H1 (cell line): ENCODE measurements at regions not wholly inside any gene's neighbourhood (a gene's known extent, or its start where the extent isn't known, plus 50 kb on each side); places are given as distances from the start of the nearest gene placed in this dataset.

Experiments used
- CTCF ChIA-PET: fragments of 300-600 bp; sonication (Branson Sonifier 250); formaldehyde crosslinking; loops from one replicate; lab custom pipeline; 2021; ENCODE audit not compliant: partially characterized antibody; lab: Charles Lee
- POLR2A ChIA-PET: fragments of 300-600 bp; sonication (Branson Sonifier 250); formaldehyde crosslinking; loops from one replicate; lab custom pipeline; 2021; ENCODE audit warnings: inconsistent platforms; ENCODE audit not compliant: partially characterized antibody; lab: Charles Lee
- DNase-seq, 2 experiments: peaks; one replicate each; pipeline versions ENCODE4 v3.0.0 to v3.0.0-alpha.2; 2010 to 2022; ENCODE audit warnings: low spot score in 2 of 2, low read depth in 1 of 2, mixed read lengths in 1 of 2
- FAIRE-seq: peaks from 2 replicates; lab custom pipeline; 2011; peaks lifted over from hg19 to GRCh38; lab: Jason Lieb, UNC
- H2AFZ ChIP-seq: 2 replicates; pipeline ENCODE4 v1.8.1; 2012; ENCODE audit warnings: low read length, inconsistent platforms
- H2AK5ac ChIP-seq: 2 replicates; pipeline ENCODE4 v1.6.1; 2013; ENCODE audit warnings: low read depth, low read length
- H2BK120ac ChIP-seq: replicated peaks from 2 replicates; pipeline ENCODE3; 2013; ENCODE audit warnings: low read depth, low read length, inconsistent platforms
- H2BK12ac ChIP-seq: 2 replicates; pipeline ENCODE4 v1.6.1; 2013; ENCODE audit warnings: low read depth, low read length
- H2BK15ac ChIP-seq: 2 replicates; pipeline ENCODE4 v1.6.1; 2013; ENCODE audit warnings: low read length
- H2BK20ac ChIP-seq: 2 replicates; pipeline ENCODE4 v1.6.1; 2013; ENCODE audit warnings: low read length
- H2BK5ac ChIP-seq: 2 replicates; pipeline ENCODE4 v1.6.1; 2013; ENCODE audit warnings: low read depth, low read length
- H3K14ac ChIP-seq: 2 replicates; pipeline ENCODE4 v1.6.1; 2013; ENCODE audit warnings: inconsistent platforms; ENCODE audit not compliant: insufficient read length
- H3K18ac ChIP-seq: 2 replicates; pipeline ENCODE4 v1.6.1; 2013; ENCODE audit warnings: low read length; ENCODE audit errors: extremely low read depth
- H3K23ac ChIP-seq: 2 replicates; pipeline ENCODE4 v1.6.1; 2013; ENCODE audit warnings: inconsistent platforms; ENCODE audit not compliant: insufficient read length
- H3K23me2 ChIP-seq: 2 replicates; pipeline ENCODE4 v1.6.1; 2013; ENCODE audit warnings: low read depth, low read length
- H3K27ac ChIP-seq: 2 replicates; pipeline ENCODE4 v1.6.1; 2011; ENCODE audit warnings: low read depth, low read length, inconsistent platforms
- H3K27me3 ChIP-seq, 4 experiments: replicated peaks in 1 of 4; 1 replicate in 1 of 4; 2 replicates in 3 of 4; pipeline versions ENCODE4 v1.6.1 to v1.8.1; 2011 to 2013; ENCODE audit warnings: low read length in 3 of 4, mild to moderate bottlenecking in 3 of 4, inconsistent platforms in 2 of 4, mixed read lengths in 2 of 4, moderate library complexity in 1 of 4; ENCODE audit not compliant: control insufficient read depth in 3 of 4, insufficient read depth in 3 of 4; ENCODE audit errors: extremely low read depth in 1 of 4
- H3K36me3 ChIP-seq, 4 experiments: 2 replicates each; pipeline versions ENCODE4 v1.6.1 to v1.8.1; 2011 to 2013; ENCODE audit warnings: mild to moderate bottlenecking in 4 of 4, low read length in 3 of 4, moderate library complexity in 2 of 4, control low read depth in 1 of 4, inconsistent platforms in 1 of 4; ENCODE audit not compliant: insufficient read depth in 4 of 4, control insufficient read depth in 2 of 4
- H3K4ac ChIP-seq: replicated peaks from 2 replicates; pipeline ENCODE3; 2013; ENCODE audit warnings: low read length, low read depth, mixed read lengths, inconsistent platforms; ENCODE audit not compliant: insufficient read length
- H3K4me1 ChIP-seq, 4 experiments: replicated peaks in 1 of 4; 1 replicate in 1 of 4; 2 replicates in 3 of 4; pipeline versions ENCODE4 v1.6.1 to v1.8.1; 2011 to 2013; ENCODE audit warnings: low read length in 3 of 4, inconsistent platforms in 2 of 4, mixed read lengths in 1 of 4; ENCODE audit not compliant: insufficient read depth in 4 of 4, control insufficient read depth in 3 of 4
- H3K4me2 ChIP-seq, 2 experiments: 2 replicates each; pipeline versions ENCODE4 v1.6.1 to v1.8.1; 2011 to 2013; ENCODE audit warnings: low read depth in 2 of 2, low read length in 2 of 2, control low read depth in 1 of 2, inconsistent platforms in 1 of 2, mild to moderate bottlenecking in 1 of 2; ENCODE audit not compliant: insufficient read depth in 1 of 2
- H3K4me3 ChIP-seq, 4 experiments: fragments of 200-600, 300-600 bp in 1 of 4; sonication (generic), shearing (Covaris generic), sonication (Bioruptor Twin) in 1 of 4; 2 replicates each; pipeline versions ENCODE4 v1.5.1 to v1.8.1; 2011 to 2016; ENCODE audit warnings: low read length in 4 of 4, low read depth in 3 of 4, control low read depth in 2 of 4, inconsistent platforms in 2 of 4, mild to moderate bottlenecking in 2 of 4, mixed read lengths in 1 of 4, moderate library complexity in 1 of 4; ENCODE audit not compliant: insufficient read depth in 2 of 4; ENCODE audit errors: extremely low read depth in 1 of 4
- H3K56ac ChIP-seq: replicated peaks from 2 replicates; pipeline ENCODE3; 2013; ENCODE audit warnings: low read depth, mild to moderate bottlenecking, mixed read lengths, low read length, inconsistent platforms; ENCODE audit not compliant: insufficient read length
- H3K79me1 ChIP-seq: 2 replicates; pipeline ENCODE4 v1.6.1; 2013; ENCODE audit warnings: low read depth, low read length, control low read depth
- H3K79me2 ChIP-seq, 2 experiments: 2 replicates each; pipeline versions ENCODE4 v1.6.1 to v1.8.1; 2012 to 2013; ENCODE audit warnings: low read length in 2 of 2, mild to moderate bottlenecking in 2 of 2, inconsistent platforms in 1 of 2; ENCODE audit not compliant: insufficient read depth in 2 of 2, control insufficient read depth in 1 of 2
- H3K9ac ChIP-seq, 4 experiments: replicated peaks in 1 of 4; 1 replicate in 1 of 4; 2 replicates in 3 of 4; pipeline versions ENCODE4 v1.6.1 to v1.8.1; 2011 to 2013; ENCODE audit warnings: low read depth in 3 of 4, low read length in 3 of 4, control low read depth in 2 of 4, mild to moderate bottlenecking in 2 of 4, moderate library complexity in 2 of 4, inconsistent platforms in 1 of 4; ENCODE audit errors: extremely low read depth in 1 of 4
- H3K9me3 ChIP-seq, 2 experiments: 2 replicates each; pipeline versions ENCODE4 v1.6.1 to v1.8.1; 2012 to 2013; ENCODE audit warnings: mild to moderate bottlenecking in 2 of 2, moderate library complexity in 2 of 2, control low read depth in 1 of 2, inconsistent platforms in 1 of 2, low read depth in 1 of 2, low read length in 1 of 2, mixed read lengths in 1 of 2; ENCODE audit not compliant: insufficient read depth in 2 of 2
- H4K20me1 ChIP-seq, 2 experiments: replicated peaks in 1 of 2; 2 replicates each; pipeline versions ENCODE3 to v1.8.1; 2011 to 2013; ENCODE audit warnings: inconsistent platforms in 2 of 2, low read length in 2 of 2, mild to moderate bottlenecking in 1 of 2; ENCODE audit not compliant: insufficient read depth in 2 of 2, control insufficient read depth in 1 of 2
- H4K5ac ChIP-seq: 2 replicates; pipeline ENCODE4 v1.6.1; 2013; ENCODE audit warnings: low read length, low read depth, mixed read lengths, inconsistent platforms; ENCODE audit not compliant: insufficient read length
- H4K8ac ChIP-seq: 2 replicates; pipeline ENCODE4 v1.8.0; 2013; ENCODE audit warnings: mild to moderate bottlenecking, moderate library complexity, low read length, inconsistent platforms; ENCODE audit not compliant: insufficient read depth; ENCODE audit errors: extremely low read depth
- H4K91ac ChIP-seq: replicated peaks from 2 replicates; pipeline ENCODE3; 2013; ENCODE audit warnings: low read length, mixed read lengths, inconsistent platforms; ENCODE audit not compliant: insufficient read length
- ATF3 ChIP-seq: IDR thresholded peaks from 2 replicates; pipeline ENCODE4 v1.6.1; 2011; ENCODE audit warnings: low read depth, mild to moderate bottlenecking, low read length; ENCODE audit not compliant: insufficient read depth
- CBX8 ChIP-seq: fragments of 300-800, 300-1000 bp; sonication (generic); IDR thresholded peaks from 2 replicates; pipeline ENCODE4 v1.7.1; 2016; ENCODE audit warnings: low read depth, low read length, borderline replicate concordance
- EGR1 ChIP-seq: IDR thresholded peaks from 2 replicates; pipeline ENCODE4 v1.6.1; 2011; ENCODE audit warnings: low read depth, low read length, borderline replicate concordance
- GTF2F1 ChIP-seq: IDR thresholded peaks from 2 replicates; pipeline ENCODE4 v1.6.1; 2012; ENCODE audit warnings: low read depth, low read length, improper control_type of control experiment, borderline replicate concordance
- HDAC6 ChIP-seq: IDR thresholded peaks from one replicate; pipeline ENCODE4 v1.7.1; 2012; ENCODE audit warnings: low read depth, mild to moderate bottlenecking, inconsistent platforms, low read length, moderate library complexity
- KDM1A ChIP-seq: fragments of 200-600, 300-600 bp; sonication (generic); IDR thresholded peaks from 2 replicates; pipeline ENCODE4 v1.7.1; 2016; ENCODE audit warnings: mild to moderate bottlenecking, low read length, borderline replicate concordance
- MAX ChIP-seq: IDR thresholded peaks from 2 replicates; pipeline ENCODE4 v1.6.1; 2012; ENCODE audit warnings: inconsistent platforms
- RBBP5 ChIP-seq: IDR thresholded peaks from 2 replicates; pipeline ENCODE4 v1.7.1; 2012; ENCODE audit warnings: low read depth, mild to moderate bottlenecking, inconsistent platforms, low read length, moderate library complexity, borderline replicate concordance
- TCF12 ChIP-seq: IDR thresholded peaks from 2 replicates; pipeline ENCODE4 v1.6.1; 2011; ENCODE audit warnings: low read depth, mild to moderate bottlenecking, low read length
- WGBS, 2 experiments: shearing (Covaris generic) in 1 of 2; methylation state at CpG; one replicate each; pipeline versions ENCODE4 v1.1.6 to v1.1.7; 2013 to 2015; ENCODE audit warnings: low lambda C conversion rate in 2 of 2, mixed read lengths in 2 of 2, inconsistent platforms in 1 of 2, low coverage in 1 of 2, missing lambda C conversion rate in 1 of 2; ENCODE audit not compliant: insufficient replicate concordance in 2 of 2, insufficient coverage in 1 of 2, insufficient read length in 1 of 2; ENCODE audit errors: extremely low coverage in 1 of 2, missing lambda C conversion rate in 1 of 2; 5-methylcytosine and 5-hydroxymethylcytosine counted together

- Histone ChIP-seq H2BK120ac (no peak overlapping the region), H4K5ac (no peak overlapping the region), H2AK5ac (no peak overlapping the region), H2BK5ac (no peak overlapping the region), H3K79me1 (no peaks in the 10 kb centered on the region), H3K4me3 (no peak overlapping the region), H2BK20ac (no peak overlapping the region), H2BK15ac (no peak overlapping the region), H3K36me3 (no peaks in the 10 kb centered on the region), H3K4me2 (no peak overlapping the region), H4K91ac (no peak overlapping the region), H3K23ac (no peak overlapping the region), H3K18ac (no peak overlapping the region), H3K56ac (no peak overlapping the region), H4K20me1 (no peaks in the 10 kb centered on the region), H3K9ac (no peak overlapping the region), H3K4ac (no peak overlapping the region), H3K27ac (no peak overlapping the region), H2BK12ac (no peak overlapping the region), H3K9me3 (no peaks in the 10 kb centered on the region), H2AFZ (no peak overlapping the region), H3K14ac (no peak overlapping the region), H3K23me2 (no peaks in the 10 kb centered on the region), H3K79me2 (no peaks in the 10 kb centered on the region), H3K27me3 (no peaks in the 10 kb centered on the region), H4K8ac (no peak overlapping the region), H3K4me1 (no peaks in the 10 kb centered on the region)
- 91% methylated on average over 6 of the region's 6 CpGs; no CpG with 5 or more reads in 1 of the 2 experiments for WGBS, 2 experiments
- FAIRE-seq = no peak
- DNase-seq = no peak
- ChIA-PET CTCF (interaction anchor here (0.6 to 1.0 kb wide), 4 partner anchors 16 to 207 kb away, joined by 3 to 5 read pairs (median 3); no protein-coding TSS in a partner anchor), POLR2A (no interaction called here)
- no peak for TF ChIP-seq TCF12
- no peak for TF ChIP-seq GTF2F1
- TF ChIP-seq MAX = no peak
- TF ChIP-seq EGR1 = no peak
- TF ChIP-seq ATF3 = no peak
- no peak for TF ChIP-seq HDAC6
- no peak for TF ChIP-seq KDM1A
- no peak for TF ChIP-seq RBBP5
- no peak for TF ChIP-seq CBX8
Measured at GRCh38 chr5:59943452-59944113, 50.1 kb upstream of the PDE4D start.
